ENCODE measurements at regions not wholly inside any gene's neighbourhood (a gene's known extent, or its start where the extent isn't known, plus 50 kb on each side); places are given as distances from the start of the nearest gene placed in this dataset.

- TF ChIP-seq BHLHE40 (IDR thresholded peaks at IDR 0.05; ENCODE audit: borderline replicate concordance) (no peak), ZNF384 (IDR thresholded peaks at IDR 0.05) (no peak), SUZ12 (IDR thresholded peaks at IDR 0.05) (no peak), TARDBP (IDR thresholded peaks at IDR 0.05) (no peak), PKNOX1 (IDR thresholded peaks at IDR 0.05) (no peak), FOXK2 (IDR thresholded peaks at IDR 0.05) (no peak), ELF4 (IDR thresholded peaks at IDR 0.05) (no peak), FOXM1 (IDR thresholded peaks at IDR 0.05; ENCODE audit: borderline replicate concordance) (no peak), NFRKB (IDR thresholded peaks at IDR 0.05) (no peak), FOXA1 (IDR thresholded peaks at IDR 0.05) (no peak), CTBP1 (IDR thresholded peaks at IDR 0.05; ENCODE audit: borderline replicate concordance) (no peak)
These were observed 72.2 kb upstream of the HMCN1 start for GRCh38 chr1:185661971-185662370.
